RPMI7951 (cell line): ENCODE measurements at regions not wholly inside any gene's neighbourhood (a gene's known extent, or its start where the extent isn't known, plus 50 kb on each side); places are given as distances from the start of the nearest gene placed in this dataset.

Experiments
- DNase-seq: peaks from one replicate; pipeline ENCODE4 v3.0.0-alpha.2; 2012; ENCODE audit warnings: low read depth

DNA sequence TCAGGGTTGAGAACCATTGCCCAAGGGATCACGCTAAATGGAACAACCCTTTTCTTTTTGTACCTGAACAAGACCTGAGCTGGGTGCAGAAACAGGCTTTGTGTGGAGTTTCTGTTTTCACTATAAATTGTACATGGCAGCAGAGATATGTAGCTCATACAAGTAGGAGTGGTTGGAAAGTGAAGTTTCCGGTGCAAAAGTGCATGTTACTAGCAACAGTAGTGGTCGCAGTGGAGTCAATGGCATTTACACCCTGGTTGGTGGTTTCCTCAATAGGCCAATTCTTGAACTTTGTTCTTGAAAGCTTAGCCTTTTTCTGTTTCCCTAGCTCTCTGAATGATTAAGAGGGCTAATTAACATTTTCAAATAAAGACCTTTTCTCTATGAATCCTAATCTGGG lies 170.7 kb downstream of the NEBL start:
- DNase-seq = no peak

DNA sequence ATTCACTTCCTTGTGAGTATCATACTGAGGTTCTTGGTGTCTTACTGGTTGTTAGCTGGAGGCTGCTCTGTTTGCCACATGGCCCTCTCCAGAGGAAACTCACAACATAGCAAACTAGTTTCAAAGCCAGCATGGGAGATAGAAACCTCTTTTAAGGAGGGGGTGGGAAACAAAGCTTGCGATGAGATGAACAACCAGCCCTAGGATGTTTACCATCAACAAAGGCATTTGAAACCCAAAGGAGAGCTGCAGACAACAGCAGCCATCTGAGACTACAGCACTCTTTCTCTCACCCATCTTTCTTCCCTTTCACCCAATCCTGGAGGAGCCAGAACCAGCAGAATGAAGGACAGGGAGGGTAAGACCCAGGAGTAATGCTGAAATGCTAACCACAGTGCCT lies 182.1 kb downstream of the NEBL start:
- DNase-seq = no peak

DNA sequence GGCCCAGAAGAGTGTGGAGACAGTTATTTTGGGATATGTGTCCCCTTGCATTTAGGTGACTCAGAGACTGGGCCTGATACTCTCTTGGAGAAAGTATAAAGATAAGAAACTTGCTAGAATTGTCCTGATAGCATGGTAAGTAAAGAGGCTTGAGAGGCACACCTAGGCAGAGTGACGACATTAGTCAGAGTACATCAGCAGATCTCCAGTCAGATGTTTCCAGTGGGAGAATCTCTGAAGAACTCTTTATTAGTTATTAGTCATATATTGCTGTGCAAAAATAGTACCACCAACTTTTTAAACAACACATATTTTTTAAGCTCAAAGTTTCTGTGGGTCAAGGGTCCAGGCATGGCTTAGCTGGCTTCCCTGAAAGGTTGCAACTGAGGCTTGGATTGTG lies 182.6 kb downstream of the NEBL start:
- no peak for DNase-seq

DNA sequence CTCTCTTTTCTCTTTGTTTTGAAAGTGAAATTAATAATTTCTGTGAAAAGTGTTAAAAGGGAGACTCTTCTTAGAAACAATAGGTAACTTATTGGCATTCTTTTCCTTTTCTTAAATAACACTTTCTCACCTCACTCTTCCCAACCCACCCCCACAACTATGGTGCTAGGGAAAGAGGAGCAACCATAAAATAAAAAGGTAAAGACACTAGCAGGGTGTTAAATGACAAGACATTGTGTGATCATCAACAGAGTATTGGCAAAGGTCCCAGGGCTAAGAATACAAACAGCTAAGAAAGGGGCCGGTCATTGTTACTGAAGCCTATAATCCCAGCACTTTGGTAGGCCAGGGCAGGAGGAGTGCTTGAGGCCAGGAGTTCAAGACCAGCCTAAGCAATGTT lies 183.7 kb downstream of the NEBL start:
- DNase-seq = no peak

DNA sequence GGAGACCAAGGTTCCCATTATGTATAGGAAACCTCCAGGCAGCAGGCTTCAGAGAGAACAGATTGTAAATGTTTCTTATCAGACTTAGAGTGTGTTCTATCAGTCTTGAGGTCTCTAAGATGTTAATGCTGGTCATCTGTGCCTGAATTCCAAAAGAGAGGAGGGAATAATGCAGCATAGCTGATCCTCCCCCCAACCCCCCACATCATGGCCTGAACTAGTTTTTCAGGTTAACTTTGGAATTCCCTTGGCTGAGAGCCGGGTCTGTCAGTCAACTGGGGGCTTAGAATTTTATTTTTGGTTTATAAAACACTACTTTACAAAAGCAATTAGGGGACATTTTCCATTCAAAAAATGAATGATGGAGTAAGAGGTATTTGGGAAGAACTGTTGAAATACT lies 184.3 kb downstream of the NEBL start:
- DNase-seq = no peak

DNA sequence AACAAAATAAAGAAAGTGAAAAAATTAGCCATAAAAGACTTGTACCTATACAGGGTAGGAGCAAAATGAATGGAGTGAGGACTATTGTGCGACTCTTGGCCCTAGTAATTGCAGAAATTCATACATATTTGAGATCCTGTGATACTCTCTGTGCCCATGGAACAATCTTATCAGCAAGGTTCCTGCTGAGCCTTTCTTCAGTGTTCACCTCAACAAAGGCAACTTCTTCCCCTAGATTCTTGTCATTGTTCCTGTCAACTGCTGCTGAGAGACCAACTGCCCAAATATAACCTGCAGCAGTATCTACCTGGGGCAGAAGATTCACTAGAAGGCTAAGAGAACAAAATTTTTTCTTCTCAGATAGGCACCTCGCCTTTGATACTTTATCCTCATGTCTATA lies 187.4 kb downstream of the NEBL start:
- DNase-seq = no peak

DNA sequence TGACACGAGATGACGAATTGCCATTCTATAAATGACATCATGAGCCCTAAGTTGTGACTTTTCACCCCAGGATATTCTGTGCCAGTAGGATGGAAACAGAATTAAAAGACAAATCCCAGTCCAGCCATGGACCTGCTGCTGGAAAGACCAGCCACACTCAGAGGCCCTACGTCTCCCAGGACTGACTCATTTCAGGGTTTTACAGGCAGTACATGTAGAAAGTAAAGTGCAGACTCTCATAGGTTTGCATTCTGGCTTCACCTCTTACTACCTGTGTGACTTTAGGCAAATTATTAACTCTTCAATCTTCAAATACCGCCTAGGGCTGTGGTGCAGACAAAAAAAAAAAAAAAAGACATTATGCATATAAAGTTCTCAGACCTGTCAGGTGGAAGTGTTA lies 188.8 kb downstream of the NEBL start:
- DNase-seq = no peak

DNA sequence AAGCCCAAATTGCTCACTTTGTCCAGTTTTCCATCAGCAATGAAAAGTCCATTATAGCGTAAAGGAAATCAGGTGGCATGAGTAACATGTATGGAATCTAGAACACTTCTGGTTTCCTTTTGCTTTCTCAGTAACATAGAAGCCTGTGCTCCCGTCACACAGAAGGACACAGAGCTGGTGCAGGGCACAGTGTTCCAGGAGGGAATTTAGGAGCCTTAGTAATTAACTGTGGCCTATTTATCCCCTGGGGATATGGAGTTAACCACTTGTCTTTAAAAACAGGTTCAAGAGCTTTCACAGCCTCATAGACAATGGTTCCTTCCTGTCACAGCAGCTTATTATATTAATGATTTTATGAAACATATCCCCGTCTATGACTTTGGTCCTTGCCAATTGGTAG lies 189.9 kb downstream of the NEBL start:
- no peak for DNase-seq

DNA sequence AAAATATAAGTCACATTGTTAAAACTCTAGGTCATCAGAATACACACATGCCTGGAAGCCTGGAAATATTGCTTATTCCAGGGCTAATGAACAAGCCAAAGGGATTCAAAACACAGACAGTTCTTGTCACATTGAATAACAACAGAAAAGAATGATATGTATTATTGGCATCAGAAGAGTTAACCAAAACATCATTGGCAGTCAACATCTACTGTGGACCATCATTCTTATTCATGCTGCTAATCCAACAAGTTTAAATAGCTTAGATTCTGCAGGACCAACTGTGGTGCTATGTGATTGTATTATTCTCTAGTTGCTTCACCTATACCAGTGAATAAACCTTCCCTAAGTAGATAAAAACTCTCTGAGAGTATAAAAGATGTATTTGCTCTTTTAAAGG lies 198.3 kb downstream of the NEBL start:
- DNase-seq = no peak

DNA sequence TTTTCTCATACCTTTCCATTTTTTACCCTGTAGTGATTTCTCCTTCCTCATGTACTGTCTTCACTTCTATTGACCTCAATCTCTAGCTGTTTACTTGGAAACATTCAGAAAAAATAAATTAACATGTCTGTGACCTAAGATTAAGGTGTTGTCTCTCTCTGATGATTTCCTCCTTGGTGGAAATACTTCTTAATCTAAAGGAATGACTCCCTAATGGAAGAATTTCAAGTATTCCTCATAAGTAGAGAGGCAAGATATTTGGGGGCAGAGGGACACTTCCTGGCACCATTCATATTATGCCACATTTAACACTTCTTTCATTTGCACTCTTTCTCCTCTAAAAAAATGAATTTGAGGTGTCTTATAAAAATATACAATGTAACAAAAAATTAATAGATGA lies 202.8 kb downstream of the NEBL start:
- no peak for DNase-seq

DNA sequence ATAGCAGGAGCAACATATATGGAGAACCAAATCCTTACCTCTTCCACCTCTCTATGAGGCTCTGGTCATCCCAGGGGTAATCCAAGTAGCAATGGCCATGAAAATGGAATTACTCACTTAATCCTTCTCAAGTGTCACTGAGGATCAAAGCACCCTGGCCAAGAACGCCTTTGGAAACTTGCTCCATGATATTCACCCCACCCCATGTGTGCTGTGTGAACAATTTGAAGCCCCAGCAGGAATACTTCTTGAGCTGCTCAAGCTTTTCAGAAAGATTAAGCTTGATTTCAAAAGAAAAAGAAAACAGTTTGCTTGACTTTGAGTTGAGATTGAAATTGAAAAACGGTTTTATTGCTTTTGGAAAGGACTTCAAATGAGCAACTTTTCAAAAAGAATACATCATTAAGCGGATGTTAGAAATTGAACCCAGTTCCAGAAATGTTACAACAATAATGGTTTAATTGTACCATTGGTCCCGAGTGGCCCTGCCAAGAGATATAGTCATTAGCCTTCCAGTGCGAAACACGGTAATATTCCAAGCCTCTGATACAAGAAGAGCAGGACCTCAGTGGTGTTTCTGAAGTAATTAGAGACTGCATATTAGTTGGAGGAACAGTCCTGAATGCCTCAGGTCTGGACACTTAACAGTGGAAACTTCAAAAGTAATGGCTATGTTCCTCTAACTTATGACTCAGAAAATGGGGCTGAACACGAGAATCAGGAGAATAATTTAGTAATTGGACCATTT lies 208.1 kb downstream of the NEBL start:
- no peak for DNase-seq

DNA sequence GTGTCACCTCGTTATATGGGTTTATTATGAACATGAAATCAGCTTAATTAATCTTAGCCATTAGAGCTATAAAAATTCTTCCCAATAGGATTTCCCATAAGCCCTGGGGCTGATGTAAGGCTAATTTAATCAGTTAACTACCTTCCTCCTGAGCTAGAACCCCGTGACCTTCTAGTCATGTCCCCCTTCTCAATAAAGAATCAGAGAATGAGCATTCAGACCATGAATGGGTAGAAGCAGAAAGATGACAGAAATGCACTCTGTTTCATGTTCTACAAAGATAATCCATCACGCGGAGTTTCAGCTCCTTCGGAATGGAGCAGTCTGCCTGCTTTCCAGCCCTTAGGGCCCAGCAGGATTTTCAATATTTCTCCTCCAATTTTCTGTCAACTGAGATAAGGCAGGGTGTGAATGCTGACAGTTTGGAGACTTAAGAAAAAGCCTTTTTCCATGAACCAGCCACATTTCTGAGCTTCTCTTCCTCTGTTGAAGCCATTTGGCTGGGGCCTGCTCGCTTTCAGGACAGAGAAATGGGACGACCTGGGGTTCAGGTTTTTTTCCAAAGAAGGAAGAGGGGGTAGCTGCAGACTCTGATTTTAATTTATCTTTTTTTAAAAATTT lies 211.0 kb downstream of the NEBL start:
- no peak for DNase-seq

DNA sequence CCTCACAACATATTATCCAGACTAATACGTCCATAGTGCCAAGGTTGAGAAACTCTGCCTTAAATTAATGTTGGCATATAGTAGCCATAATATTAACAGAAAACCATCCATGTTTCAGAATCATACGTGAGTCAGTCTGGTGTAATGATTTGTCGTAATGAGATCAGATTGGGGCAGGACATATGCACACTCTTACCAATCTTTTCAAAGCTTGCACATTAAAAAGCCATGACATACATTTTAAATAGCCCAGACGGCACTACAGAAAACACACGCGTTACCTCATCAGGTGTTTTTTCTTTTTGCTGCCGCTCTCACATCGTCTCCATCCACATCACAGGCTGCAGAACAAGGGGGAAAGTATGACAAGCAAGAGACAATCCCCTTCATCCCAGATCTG lies 211.6 kb downstream of the NEBL start:
- DNase-seq = no peak

DNA sequence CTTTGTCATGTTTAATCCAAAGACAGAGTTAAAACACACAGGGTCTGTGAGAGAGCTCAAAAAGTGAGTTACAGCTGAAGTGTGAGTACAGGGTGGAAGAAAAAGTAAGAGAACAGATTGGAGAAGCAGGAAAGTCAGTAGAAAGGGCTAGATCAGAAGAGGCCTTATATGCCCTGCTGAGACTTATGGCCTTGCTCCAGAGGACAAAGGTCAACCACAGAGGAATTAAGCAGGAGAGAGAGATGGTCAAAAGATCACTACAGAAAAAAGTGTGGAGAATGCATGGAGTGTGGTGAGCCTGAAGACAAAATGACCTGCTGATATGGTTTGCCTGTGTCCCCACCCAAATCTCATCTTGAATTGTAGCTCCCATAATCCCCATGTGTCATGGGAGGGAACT lies 213.8 kb downstream of the NEBL start:
- no peak for DNase-seq

DNA sequence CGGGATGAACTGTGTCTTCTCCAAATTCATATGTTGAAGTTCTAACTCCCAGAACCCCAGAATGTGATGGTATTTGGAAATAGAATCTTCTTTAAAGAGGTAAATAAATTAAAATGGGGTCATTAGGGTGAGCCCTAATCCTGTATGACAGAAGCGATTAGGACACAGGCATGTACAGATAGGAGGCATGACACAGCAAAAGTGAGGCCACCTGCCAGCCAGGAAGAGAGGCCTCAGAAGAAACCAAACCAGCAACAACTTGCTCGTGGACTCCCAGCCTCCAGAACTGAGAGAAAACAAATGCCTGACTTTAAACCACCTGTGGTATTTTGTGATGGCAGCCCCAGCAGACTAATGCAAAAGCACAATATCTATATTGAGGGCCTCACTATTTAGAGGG lies 214.3 kb downstream of the NEBL start:
- DNase-seq = no peak

DNA sequence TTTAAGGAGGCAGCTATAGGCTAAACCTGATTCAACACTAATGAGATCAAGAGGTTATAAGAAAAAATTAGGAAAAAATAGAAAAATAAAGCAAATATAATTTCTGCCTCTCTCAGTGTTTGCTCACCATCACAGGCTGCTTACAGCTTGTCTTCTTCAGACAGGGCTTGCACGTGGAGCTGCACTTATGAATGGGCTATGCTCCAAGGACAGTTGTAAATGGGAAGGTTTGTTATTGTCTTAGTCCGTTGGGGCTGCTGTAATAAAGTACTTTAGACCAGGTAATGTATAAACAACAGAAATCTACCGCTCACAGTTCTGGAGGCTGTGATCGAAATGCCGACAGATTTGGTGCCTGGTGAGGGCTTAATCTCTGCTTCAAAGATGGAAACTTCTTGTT lies 219.8 kb downstream of the NEBL start:
- no peak for DNase-seq

DNA sequence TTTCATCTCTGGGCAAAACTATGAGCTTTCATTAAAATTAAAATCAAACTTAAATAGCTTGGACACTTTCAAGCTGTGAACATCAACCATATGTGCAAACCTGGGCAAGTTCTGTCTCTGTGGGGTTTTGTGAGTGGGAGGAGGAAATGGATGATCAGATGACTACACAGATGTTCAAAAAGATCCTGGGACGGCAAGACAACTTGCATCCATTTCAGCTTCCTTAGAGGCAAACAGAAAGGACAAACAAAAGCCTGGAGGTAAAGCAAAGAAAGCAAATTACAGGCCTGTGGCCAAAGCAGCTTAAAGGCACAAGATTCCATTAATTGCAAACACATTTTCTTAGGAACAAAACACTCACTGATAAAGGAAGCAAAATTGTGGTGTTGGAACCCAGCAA lies 222.2 kb downstream of the NEBL start:
- no peak for DNase-seq

DNA sequence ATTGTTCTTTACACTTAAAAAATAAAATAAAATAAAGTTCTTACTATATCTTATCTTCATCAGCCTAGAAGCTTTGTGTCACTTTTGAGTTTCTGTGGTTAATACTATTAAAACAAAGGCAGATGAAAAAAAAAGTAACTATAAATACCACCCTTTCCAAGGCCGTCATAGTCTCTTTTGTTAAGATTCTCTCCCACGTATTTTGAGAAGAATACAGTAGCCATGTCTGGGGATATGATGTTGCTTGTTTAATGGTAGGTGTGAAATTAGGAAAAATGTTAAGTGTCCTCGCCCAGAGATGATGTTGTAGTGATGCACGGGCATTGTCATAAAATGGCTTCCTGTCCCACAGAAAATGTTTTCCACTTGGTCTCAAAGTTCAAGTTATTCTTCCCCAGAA lies 223.9 kb downstream of the NEBL start:
- no peak for DNase-seq

DNA sequence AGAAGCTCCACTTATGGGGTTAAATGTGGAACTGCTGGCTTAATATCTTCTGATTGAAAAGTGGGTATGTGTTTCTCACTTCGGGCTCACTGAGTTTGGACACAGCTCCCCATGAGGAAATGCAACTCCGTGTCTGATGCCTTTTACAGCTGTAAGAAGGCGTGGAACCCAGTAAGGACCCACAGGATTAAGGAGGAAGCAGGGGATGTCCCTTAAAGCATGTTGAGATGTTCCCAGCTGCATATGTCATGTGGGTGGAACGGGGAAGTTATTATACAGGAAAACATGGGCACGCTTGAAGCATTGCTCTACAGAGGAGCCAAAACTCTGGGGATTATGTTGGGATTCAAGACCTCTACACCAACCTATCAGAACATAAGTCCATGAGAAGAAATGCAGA lies 224.4 kb downstream of the NEBL start:
- DNase-seq = no peak

DNA sequence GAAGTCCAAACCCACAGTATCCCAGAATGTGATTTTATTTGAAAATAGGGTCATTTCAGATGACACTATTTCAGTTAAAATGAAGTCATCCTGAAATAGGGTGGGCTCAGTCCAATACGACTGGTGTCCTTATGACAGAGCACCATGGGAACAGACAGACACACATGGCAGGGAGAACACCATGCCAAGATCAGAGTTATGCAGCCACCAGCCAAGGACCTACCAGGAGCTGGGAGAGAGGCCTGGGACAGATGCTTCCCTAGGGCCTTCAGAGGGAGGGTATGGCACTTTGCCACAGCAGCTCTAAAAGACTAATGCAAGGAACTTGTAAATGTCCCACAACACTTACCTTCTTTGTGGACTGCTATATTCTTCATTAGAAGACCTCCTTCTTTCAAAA lies 226.5 kb downstream of the NEBL start:
- no peak for DNase-seq

DNA sequence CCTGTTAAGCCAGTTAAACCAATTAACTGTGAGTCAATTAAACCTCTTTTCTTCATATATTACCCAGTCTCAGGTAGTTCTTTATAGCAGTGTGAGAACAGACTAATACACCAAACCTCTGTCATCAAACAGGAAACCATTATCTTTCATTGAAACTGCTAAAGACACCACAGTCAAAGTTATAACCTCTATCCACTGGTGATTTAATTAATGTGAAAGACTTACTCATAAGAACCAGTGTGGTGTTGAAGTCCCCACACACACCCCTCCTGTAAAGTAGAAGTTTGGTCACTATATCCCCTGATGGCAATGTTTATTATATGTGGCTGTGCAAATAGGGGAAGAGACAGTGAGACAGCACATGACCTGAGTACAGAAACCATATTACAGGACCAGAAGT lies 228.1 kb downstream of the NEBL start:
- no peak for DNase-seq

DNA sequence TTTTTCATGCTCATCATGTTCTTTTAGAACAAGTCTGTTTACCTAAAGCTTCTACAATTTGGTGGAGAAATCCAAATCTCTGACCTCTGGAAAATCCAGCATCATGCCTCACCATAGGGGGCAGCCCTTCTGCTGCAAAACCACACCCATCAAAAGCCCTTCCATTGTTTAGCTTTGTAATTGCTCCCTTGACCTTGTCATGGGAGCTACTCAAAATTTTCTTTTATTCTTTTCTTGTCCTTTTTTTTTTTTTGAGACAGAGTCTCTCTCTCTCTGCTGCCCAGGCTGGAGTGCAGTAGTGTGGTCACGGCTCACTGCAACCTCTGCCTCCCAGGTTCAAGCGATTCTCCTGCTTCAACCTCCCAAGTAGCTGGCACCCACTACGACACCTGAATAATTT lies 234.4 kb downstream of the NEBL start:
- no peak for DNase-seq

DNA sequence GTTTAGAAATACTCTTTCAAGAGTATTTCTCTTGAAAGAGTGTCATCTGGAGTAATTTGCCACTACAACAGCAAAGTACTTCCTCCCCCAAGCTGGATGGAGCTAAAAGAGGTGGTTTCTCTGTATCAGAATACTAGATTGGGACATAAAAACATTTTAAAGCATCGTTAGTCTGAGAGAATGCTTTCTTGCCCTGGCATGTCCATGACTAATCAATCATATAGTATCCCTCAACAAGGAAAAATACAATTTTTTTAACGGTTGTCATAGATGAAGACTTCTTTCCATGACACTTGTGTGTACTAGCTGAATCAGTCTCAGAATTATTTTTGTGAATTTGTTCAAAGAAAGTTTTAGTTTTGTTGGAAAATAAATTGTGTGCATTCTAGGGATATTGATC lies 237.9 kb downstream of the NEBL start:
- DNase-seq = no peak

DNA sequence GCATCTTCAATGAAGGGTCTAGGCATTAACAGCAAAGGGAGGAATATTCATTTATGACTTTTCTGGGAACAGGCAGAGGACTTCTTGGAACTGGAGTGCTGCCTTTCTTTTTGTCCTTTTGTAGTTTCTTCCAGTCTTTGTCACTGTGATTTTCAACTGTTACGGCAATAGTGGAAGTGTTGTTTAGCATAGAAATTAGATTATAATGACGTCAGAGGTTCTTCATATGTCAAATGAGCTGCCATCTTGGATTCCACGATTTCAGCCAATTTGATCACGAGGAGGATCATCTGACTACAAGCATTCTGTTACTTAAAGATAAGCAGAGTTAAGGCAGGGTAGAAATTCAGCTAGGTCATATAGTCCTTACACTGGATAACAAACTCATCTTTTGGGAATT lies 239.0 kb downstream of the NEBL start:
- DNase-seq = no peak
